IPS DF 19.7 (cell line): ENCODE measurements at regions not wholly inside any gene's neighbourhood (a gene's known extent, or its start where the extent isn't known, plus 50 kb on each side); places are given as distances from the start of the nearest gene placed in this dataset.
"Not testable (repeated sequence)": the region's sequence is repeated elsewhere in the genome, so short reads cannot be mapped to it uniquely, and the experiment has no call there.

Experiments
- DNase-seq: peaks from one replicate; pipeline ENCODE4 v3.0.0-alpha.2; 2013; ENCODE audit warnings: low read depth, low spot score

- DNase-seq, result no peak
Observed at GRCh38 chr12:115325858-115326257, 641.9 kb upstream of the TBX3 start.

- DNase-seq, result no peak
Observed at GRCh38 chr12:115324949-115325593, 641.1 kb upstream of the TBX3 start.

GRCh38 chr12:115323223-115323905, 639.4 kb upstream of the TBX3 start:
- no peak for DNase-seq

- no peak for DNase-seq
Observed at GRCh38 chr12:115322275-115322674, 638.3 kb upstream of the TBX3 start.

- DNase-seq, result no peak
Observed at GRCh38 chr12:115320967-115321366, 637.0 kb upstream of the TBX3 start.

GRCh38 chr12:115320451-115320850, 636.5 kb upstream of the TBX3 start:
- no peak for DNase-seq

- no peak for DNase-seq
Observed at GRCh38 chr12:115319446-115320040, 635.6 kb upstream of the TBX3 start.

GRCh38 chr12:115313929-115314328, 630.0 kb upstream of the TBX3 start:
- DNase-seq, result no peak

- no peak for DNase-seq
Observed at GRCh38 chr12:115312901-115313300, 628.9 kb upstream of the TBX3 start.

GRCh38 chr12:115311875-115312274, 627.9 kb upstream of the TBX3 start:
- DNase-seq, result no peak

- DNase-seq, result no peak
Observed at GRCh38 chr12:115308918-115309317, 624.9 kb upstream of the TBX3 start.

- DNase-seq, result no peak
Observed at GRCh38 chr12:115306380-115306779, 622.4 kb upstream of the TBX3 start.

- no peak for DNase-seq
Observed at GRCh38 chr12:115305867-115306266, 621.9 kb upstream of the TBX3 start.

- DNase-seq, result no peak
Observed at GRCh38 chr12:115305275-115305674, 621.3 kb upstream of the TBX3 start.

- no peak for DNase-seq
Observed at GRCh38 chr12:115303723-115304309, 619.8 kb upstream of the TBX3 start.

- DNase-seq, result no peak
Observed at GRCh38 chr12:115297445-115297844, 613.5 kb upstream of the TBX3 start.

- no peak for DNase-seq
Observed at GRCh38 chr12:115296613-115297198, 612.7 kb upstream of the TBX3 start.

GRCh38 chr12:115295886-115296285, 611.9 kb upstream of the TBX3 start:
- DNase-seq, result no peak

GRCh38 chr12:115294453-115295133, 610.6 kb upstream of the TBX3 start:
- no peak for DNase-seq

- DNase-seq, result not testable (repeated sequence)
Observed at GRCh38 chr12:115285429-115285828, 601.5 kb upstream of the TBX3 start.

- DNase-seq, result no peak
Observed at GRCh38 chr12:115273456-115273855, 589.5 kb upstream of the TBX3 start.

GRCh38 chr12:115268451-115268850, 584.5 kb upstream of the TBX3 start:
- DNase-seq, result no peak
